ENCODE measurements at regions not wholly inside any gene's neighbourhood (a gene's known extent, or its start where the extent isn't known, plus 50 kb on each side); places are given as distances from the start of the nearest gene placed in this dataset.
"Not testable (repeated sequence)": the region's sequence is repeated elsewhere in the genome, so short reads cannot be mapped to it uniquely, and the experiment has no call there.

- TF ChIP-seq POLR2AphosphoS5, CTCF, POLR2A (IDR thresholded peaks at IDR 0.05): not testable (repeated sequence)
Observed at GRCh38 chr17:27094179-27094578, 199.7 kb upstream of the WSB1 start.
